ENCODE measurements at regions not wholly inside any gene's neighbourhood (a gene's known extent, or its start where the extent isn't known, plus 50 kb on each side); places are given as distances from the start of the nearest gene placed in this dataset.

DNA sequence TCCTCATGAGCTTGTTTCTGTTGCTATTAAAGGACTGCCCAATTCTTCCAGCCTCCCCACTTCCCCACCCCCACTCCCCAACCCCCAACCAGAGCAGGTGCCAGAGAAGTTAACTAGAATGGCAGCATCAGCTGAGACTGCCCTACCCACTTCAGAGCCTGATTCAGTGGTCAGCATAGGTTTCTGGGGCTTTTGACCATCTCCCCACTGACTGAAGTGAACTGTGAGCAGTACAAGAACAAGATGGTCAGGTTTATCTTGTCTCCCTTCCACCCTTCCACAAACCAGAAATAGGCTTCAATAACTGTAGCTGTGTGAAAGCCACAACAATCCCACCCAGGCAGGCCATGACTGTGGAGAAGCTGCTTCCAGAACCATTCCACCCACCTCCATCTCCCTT is 289.4 kb upstream of the SLC24A2 start:
- TF ChIP-seq, protein P1, sequence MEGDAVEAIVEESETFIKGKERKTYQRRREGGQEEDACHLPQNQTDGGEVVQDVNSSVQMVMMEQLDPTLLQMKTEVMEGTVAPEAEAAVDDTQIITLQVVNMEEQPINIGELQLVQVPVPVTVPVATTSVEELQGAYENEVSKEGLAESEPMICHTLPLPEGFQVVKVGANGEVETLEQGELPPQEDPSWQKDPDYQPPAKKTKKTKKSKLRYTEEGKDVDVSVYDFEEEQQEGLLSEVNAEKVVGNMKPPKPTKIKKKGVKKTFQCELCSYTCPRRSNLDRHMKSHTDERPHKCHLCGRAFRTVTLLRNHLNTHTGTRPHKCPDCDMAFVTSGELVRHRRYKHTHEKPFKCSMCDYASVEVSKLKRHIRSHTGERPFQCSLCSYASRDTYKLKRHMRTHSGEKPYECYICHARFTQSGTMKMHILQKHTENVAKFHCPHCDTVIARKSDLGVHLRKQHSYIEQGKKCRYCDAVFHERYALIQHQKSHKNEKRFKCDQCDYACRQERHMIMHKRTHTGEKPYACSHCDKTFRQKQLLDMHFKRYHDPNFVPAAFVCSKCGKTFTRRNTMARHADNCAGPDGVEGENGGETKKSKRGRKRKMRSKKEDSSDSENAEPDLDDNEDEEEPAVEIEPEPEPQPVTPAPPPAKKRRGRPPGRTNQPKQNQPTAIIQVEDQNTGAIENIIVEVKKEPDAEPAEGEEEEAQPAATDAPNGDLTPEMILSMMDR (IDR thresholded peaks at IDR 0.05; ENCODE audit: extremely low read depth in 1 of 2, insufficient read depth in 1 of 2, low read depth in 1 of 2, low read length in 2 of 2) = no peak
- TF ChIP-seq POLR2A (IDR thresholded peaks at IDR 0.05; ENCODE audit: low read depth, low read length) (no peak), MYC (IDR thresholded peaks at IDR 0.05; ENCODE audit: low read depth, low read length) (no peak)
- TF ChIP-seq, protein P2, sequence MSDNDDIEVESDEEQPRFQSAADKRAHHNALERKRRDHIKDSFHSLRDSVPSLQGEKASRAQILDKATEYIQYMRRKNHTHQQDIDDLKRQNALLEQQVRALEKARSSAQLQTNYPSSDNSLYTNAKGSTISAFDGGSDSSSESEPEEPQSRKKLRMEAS (IDR thresholded peaks at IDR 0.05; ENCODE audit: insufficient read depth, insufficient read length) = no peak

All from endothelial cell of umbilical vein (primary cell).